Uterus (tissue), 3 donors: ENCODE measurements at regions not wholly inside any gene's neighbourhood (a gene's known extent, or its start where the extent isn't known, plus 50 kb on each side); places are given as distances from the start of the nearest gene placed in this dataset.

ENCODE experiments used
- DNase-seq, 2 donors: peaks; one replicate each; pipeline ENCODE4 v3.0.0-alpha.2; 2019 to 2020
- H3K27ac ChIP-seq, 2 donors: fragments of 200-600 bp; sonication (generic); 1 replicate in 1 of 2; 2 replicates in 1 of 2; pipeline ENCODE4 v1.5.1; 2016 to 2018
- H3K27me3 ChIP-seq, 2 donors: fragments of 200-600 bp; sonication (generic); one replicate each; pipeline ENCODE4 v1.5.1; 2018 to 2019; ENCODE audit warnings: control low read depth in 1 of 2
- H3K36me3 ChIP-seq, 2 donors: fragments of 200-600 bp; sonication (generic); one replicate each; pipeline ENCODE4 v1.5.1; 2019; ENCODE audit warnings: control low read depth in 1 of 2
- H3K4me1 ChIP-seq, 2 donors: fragments of 200-600 bp; sonication (generic); one replicate each; pipeline ENCODE4 v1.5.1; 2018 to 2019; ENCODE audit warnings: control low read depth in 1 of 2
- H3K4me3 ChIP-seq, 2 donors: fragments of 200-600 bp; sonication (generic); 1 replicate in 1 of 2; 2 replicates in 1 of 2; pipeline ENCODE4 v1.5.1; 2018 to 2019; ENCODE audit warnings: mild to moderate bottlenecking in 1 of 2
- H3K9me3 ChIP-seq, 2 donors: fragments of 200-600 bp; sonication (generic); one replicate each; pipeline ENCODE4 v1.5.1; 2019; ENCODE audit warnings: control low read depth in 1 of 2
- CTCF ChIP-seq, 4 experiments: fragments of 200-600 bp in 2 of 4; fragments of 450-650 bp in 2 of 4; sonication (generic) in 2 of 4; IDR thresholded peaks; one replicate each; pipeline ENCODE4 v1.5.1; 2016 to 2019; ENCODE audit warnings: antibody characterized with exemption in 4 of 4, mild to moderate bottlenecking in 2 of 4, moderate library complexity in 1 of 4
- POLR2A ChIP-seq, 2 donors: fragments of 450-650 bp; IDR thresholded peaks; one replicate each; pipeline ENCODE4 v1.6.1; 2016; ENCODE audit warnings: antibody characterized with exemption in 2 of 2, mild to moderate bottlenecking in 1 of 2, moderate library complexity in 1 of 2
- intact Hi-C: fragments of 100-400 bp; cut with DNase I; formaldehyde crosslinking; loops from one replicate; pipeline ENCODE4 v1.15.1; 2023; ENCODE audit warnings: low total_unique reads
- donor health status: DM: yes; HTN: yes; CAD: no.

DNA sequence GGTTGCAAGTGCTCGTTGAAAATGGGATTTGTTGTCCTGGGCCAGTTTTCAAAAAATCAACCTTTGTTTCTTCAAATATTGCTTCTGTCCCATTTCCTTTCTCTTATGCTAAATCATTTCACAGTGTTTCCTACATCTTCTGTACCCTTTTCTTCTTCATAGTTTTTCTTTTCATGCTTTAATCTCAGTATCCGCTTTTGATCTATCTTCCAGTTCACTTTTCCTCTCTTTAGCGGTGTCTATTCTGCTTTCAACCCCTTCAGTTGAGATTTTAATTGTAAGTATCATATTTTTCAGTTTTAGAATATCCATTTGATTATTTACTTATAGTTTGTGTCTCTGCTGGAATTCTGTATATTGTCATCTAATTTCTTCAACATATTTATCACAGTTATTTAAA lies 311.7 kb upstream of the TPM1 start:
- TF ChIP-seq POLR2A (IDR thresholded peaks at IDR 0.05) (no peak), CTCF (IDR thresholded peaks at IDR 0.05) (no peak)
- H3K9me3 ChIP-seq = no peaks in the 10 kb centered on the region
- DNase-seq = no peak
- no peaks in the 10 kb centered on the region for H3K4me1 ChIP-seq
- intact Hi-C loops = no loop called here
- no peaks in the 10 kb centered on the region for H3K27me3 ChIP-seq
- no peak overlapping the region for H3K4me3 ChIP-seq
- H3K27ac ChIP-seq = no peak overlapping the region
- H3K36me3 ChIP-seq = no peaks in the 10 kb centered on the region

DNA sequence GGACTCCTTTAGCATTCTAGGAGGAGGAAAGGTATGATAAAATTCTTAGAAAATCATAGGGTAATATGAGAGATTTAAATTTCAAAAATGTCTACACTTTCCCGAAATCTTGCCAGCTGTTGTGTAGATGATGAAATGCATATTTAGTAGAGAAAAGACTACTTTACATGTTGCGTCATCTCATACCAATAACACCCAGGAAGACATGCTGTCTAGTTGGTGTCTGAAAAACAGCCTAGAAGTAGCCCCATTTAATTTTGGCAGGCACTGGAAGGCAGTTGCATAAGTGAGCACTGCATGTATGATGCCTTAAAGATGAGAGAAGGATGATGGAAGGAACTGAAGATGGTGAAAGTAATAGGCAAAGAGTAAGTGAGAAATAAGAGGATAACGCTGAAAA lies 310.5 kb upstream of the TPM1 start:
- H3K9me3 ChIP-seq = no peaks in the 10 kb centered on the region
- DNase-seq = no peak
- H3K27ac ChIP-seq = no peak overlapping the region
- no peaks in the 10 kb centered on the region for H3K4me1 ChIP-seq
- no peaks in the 10 kb centered on the region for H3K36me3 ChIP-seq
- no peak overlapping the region for H3K4me3 ChIP-seq
- intact Hi-C loops = no loop called here
- no peaks in the 10 kb centered on the region for H3K27me3 ChIP-seq
- no peak for TF ChIP-seq CTCF (IDR thresholded peaks at IDR 0.05)

- H3K27ac ChIP-seq = no peak overlapping the region
- H3K9me3 ChIP-seq = no peaks in the 10 kb centered on the region
- intact Hi-C loops = no loop called here
- TF ChIP-seq POLR2A (IDR thresholded peaks at IDR 0.05) (no peak), CTCF (IDR thresholded peaks at IDR 0.05) (no peak)
- no peaks in the 10 kb centered on the region for H3K4me1 ChIP-seq
- no peak for DNase-seq
- no peaks in the 10 kb centered on the region for H3K36me3 ChIP-seq
- no peak overlapping the region for H3K4me3 ChIP-seq
- H3K27me3 ChIP-seq = no peaks in the 10 kb centered on the region
Measured at GRCh38 chr15:62734706-62735105, 307.8 kb upstream of the TPM1 start.

GRCh38 chr15:62736756-62737155 lies 305.8 kb upstream of the TPM1 start:
- Histone ChIP-seq H3K4me1 (no peaks in the 10 kb centered on the region), H3K27ac (no peak overlapping the region), H3K36me3 (no peaks in the 10 kb centered on the region), H3K27me3 (no peaks in the 10 kb centered on the region), H3K9me3 (no peaks in the 10 kb centered on the region), H3K4me3 (no peak overlapping the region)
- DNase-seq = no peak
- no peak for TF ChIP-seq POLR2A (IDR thresholded peaks at IDR 0.05)
- TF ChIP-seq CTCF (IDR thresholded peaks at IDR 0.05) = no peak
- intact Hi-C loops = no loop called here

DNA sequence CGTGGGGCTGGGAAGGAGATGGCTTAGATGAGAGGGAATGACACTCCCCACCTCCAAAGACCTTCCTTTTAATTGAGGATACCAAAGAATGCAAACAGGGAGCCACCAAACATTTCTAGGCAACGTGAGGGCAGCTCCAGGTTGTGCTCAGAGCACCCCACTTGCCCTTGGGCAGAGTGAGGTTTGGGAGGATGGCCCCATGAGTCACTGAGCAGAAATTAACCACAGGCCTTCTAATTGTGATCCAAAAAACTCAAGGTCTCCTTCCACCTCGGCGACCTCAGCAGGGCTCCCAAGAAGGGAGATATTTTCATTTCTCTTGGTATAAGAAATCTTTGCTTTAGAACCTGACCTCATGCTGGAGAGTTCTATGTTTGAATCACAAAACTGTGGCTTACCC lies 305.0 kb upstream of the TPM1 start:
- Histone ChIP-seq H3K36me3 (no peaks in the 10 kb centered on the region), H3K4me3 (no peak overlapping the region), H3K9me3 (no peaks in the 10 kb centered on the region), H3K4me1 (peaks cover 0 to 4% of the 10 kb centered on the region in 2 donors), H3K27me3 (no peaks in the 10 kb centered on the region), H3K27ac (no peak overlapping the region)
- no peak for DNase-seq
- intact Hi-C loops = no loop called here
- no peak for TF ChIP-seq CTCF (IDR thresholded peaks at IDR 0.05)
- TF ChIP-seq POLR2A (IDR thresholded peaks at IDR 0.05) = no peak
